HG02973 (cell line): ENCODE measurements at regions not wholly inside any gene's neighbourhood (a gene's known extent, or its start where the extent isn't known, plus 50 kb on each side); places are given as distances from the start of the nearest gene placed in this dataset.

Experiments
- ATAC-seq: cut with Tn5 transposase; IDR thresholded peaks from one replicate; pipeline ENCODE4 v1.9.1; 2021; ENCODE audit warnings: moderate library complexity; ENCODE audit not compliant: unreplicated experiment

DNA sequence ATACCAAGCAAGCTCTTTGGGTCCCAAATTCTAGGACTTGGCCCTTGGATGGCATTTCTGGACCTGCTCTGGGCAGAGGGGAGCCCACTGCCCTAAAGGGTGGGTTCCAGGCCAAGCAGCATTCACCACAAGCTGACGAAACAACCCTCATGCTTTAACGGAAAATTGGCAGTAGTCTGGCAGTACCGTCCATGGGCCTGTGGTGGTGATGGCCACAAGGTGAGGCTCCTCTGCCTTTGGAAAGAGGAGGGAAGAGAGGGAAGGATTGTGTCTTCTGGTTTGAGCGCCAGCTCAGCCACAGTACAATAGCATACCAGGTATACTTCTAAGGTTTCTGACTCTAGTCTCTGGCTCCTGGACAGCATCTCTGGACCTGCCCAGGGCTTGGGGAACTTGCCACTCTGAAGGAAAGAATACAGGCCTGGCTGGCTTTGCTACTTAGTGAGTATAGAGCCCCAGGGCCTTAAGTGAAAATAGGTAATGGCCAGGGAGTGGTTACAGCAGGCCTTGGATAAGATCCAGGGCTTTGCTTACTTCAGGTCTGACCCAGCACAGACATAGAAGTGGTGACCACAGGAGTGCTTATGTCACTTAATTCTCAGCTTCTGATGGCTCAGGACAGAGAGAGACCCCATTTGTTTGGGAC lies 595.5 kb downstream of the LMO7 start:
- ATAC-seq, result no peak

DNA sequence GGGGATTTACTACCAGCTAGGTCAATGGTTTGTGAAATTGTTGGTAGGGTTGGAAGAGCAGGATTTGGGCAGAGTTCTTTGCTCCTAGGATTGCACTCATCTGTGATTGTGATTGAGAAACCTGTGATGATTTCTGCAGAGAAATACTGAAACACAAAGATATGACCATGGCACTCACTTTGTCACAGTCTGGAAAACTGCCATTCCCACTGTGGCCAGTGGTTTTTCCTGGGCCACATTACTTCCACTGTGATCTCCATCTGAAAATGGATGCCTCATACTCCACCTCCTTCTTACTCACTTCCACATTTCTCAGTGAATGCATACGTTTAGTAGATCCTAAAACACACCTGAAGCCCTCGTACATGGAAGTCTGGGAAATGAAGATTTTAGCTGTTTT lies 593.2 kb downstream of the LMO7 start:
- ATAC-seq, result no peak

DNA sequence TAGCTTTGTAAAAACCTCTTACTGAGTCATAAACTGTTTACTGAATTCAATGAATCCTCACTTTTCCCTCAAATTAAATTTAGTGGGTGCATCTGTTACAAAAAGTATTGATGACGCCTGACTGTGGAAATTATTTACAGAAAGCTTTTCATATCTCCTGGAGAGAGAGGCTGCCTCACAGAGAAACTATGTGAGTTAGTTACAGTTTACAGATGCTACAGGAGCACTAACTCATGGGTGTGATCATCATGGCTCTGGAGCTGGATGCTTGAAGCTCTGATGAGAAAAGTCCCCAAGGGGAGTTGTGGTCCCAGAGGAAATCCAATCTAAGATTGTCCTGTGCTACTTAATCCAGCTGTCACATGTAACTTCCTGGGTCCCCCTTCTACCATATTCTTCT lies 590.8 kb downstream of the LMO7 start:
- no peak for ATAC-seq

DNA sequence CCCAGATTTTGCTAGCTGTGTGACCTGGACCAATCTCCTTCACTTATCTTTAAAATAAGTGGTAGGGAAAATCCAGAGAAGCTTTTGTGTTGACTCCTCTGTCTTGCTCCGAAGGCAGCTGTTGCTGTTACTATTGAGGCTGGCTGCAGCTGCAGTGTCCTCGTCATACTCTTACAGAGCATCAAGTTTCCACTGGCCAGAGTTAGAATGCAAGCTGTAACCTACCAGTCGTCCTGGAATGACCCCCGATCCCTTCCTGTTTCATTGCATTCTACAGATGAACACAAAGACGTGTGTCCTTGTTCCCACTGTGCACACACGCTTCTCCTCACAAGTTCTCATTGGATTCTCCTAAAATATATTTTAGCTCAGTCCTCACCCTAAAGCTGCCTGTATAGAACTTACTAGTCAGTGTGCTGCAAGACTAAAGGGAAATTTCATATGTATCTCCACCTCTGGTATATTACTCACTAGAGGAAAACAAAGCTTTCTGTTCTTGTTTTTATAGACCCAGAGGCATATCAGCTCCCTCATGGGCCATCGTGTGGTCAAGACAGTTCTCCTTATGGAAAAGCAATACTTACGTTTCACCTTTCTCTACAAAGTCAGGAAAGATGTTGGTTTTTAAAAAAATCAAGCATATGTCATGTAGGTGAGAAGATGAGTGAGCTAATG lies 589.8 kb downstream of the LMO7 start:
- no peak for ATAC-seq

DNA sequence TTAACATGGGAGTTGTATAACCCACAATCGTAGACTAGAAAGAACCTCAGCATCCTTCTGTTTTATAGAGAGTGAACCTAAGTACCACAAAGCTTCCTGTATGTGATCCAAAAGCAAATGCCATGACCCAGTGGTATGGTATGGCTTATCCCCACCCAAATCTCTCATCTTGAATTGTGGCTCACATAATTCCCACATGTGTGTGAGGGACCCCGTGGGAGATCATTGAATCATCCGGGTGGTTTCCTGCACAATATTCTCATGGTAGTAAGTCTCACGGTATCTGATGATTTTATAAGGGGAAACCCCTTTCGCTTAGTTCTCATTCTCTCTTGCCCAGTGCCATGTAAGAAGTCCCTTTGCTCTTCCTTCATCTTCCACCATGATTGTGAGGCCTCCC lies 587.9 kb downstream of the LMO7 start:
- ATAC-seq, result no peak

DNA sequence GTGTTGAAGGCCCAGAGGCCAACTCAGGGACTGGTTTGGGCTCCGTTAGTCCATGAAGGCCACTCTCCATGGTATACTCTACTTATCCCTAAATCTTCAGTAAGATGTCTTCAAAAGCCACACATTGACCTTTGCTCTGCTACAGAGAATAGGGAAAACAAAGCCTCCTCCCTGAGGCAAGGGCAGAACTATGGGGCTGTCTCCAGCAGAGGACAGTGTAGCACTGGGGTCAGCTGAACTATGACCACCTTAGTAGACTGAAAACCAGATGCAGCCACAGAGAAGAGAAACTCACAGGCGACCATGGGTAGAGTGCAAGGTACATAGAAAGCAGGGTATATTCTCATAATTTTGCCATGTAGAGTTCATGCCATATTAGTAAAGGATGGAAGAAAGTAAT lies 587.4 kb downstream of the LMO7 start:
- no peak for ATAC-seq

DNA sequence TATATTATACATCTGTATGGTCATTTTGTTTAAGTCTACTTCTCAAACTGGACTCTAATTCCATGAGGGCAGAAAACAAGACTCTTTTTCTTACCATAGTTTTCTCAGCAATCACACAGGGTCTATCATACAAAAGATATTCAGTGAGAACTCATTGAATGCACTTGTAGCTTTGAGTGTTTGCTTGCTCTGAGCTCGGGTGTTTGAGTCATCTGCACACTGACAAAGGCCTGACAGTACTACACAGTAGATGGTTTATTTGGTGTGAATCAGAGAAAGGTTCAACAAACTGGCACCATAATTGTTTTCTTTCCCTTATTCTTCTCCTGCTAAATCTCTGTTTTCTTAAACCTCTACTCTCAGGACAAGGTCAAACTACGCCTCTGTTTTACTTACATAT lies 586.4 kb downstream of the LMO7 start:
- no peak for ATAC-seq

DNA sequence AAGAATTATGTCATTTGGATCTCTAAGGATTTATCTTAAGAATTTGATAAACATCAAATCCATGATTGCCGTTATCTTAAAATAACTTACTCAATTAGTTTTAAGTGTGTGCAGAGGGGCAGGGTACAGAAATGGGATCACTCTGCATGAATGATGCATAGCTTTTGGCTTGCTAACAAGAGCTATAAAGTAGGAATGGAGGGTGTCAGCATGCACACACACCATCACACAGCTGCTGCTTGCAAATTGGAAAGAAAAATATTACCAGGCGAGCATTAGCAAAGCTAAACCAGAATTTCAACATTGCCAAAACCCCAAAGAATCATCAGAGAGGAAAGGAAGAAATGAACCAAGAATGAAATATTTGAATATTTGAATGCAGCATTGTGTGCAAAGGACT lies 580.6 kb downstream of the LMO7 start:
- ATAC-seq, result no peak

DNA sequence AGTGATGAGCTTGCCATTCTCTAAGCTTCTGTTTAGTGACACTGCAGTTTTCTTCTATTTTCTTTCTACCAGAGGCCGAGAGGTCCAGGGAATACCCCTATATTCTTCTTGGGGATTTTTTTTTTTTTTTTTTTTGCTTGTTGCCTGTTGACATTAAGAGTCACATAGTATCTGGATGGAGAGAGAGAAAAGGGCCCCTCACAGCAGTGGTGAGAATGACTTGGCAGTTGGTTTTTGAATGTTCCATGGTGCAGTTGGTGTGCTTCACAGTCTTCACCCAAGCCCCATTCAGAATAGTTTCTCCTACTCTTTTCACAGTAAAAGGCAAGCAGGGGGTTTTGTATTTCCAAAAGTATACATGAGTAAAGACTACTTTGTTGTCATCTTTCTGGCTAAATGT lies 577.9 kb downstream of the LMO7 start:
- no peak for ATAC-seq

DNA sequence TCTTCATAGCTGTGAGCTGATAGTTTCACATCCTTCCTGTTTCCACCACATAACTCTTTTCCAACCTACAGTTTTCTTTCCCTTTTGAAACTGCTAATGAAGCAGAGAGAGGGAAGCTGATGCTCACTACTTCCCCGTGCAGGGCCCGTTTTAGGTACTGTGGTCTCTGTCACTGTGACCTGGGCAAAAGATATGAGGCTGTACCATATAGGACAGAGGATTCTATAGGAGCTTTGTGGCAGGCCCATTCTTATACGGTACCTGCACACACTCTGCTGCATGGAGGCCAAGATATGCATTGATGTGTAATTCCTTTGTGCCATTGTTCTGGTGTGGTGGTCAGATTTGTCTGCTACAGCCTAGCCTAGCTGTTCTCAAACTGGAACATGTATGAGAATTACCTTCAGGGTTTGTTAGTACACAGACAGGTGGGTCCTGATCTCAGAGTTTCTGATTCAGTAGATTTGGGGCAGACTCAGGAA lies 577.3 kb downstream of the LMO7 start:
- no peak for ATAC-seq

DNA sequence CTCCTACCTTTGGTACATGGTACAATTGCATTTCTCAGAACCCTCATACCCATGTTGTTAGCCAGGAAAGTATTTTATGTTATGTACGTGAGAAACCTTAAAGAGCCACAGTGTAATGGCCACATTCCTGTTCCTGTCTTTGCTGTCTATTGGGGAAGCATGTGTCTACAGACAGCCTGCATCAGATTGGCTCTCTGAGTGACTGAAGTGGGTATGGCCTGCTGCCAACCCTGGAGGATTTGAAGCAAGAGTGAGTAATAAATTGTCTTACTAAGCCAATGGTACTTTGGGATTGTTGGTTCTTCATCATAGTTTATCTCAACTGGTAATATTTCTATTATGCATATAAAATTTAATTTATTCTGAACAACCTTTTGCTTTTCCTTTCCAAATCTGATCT lies 574.1 kb downstream of the LMO7 start:
- no peak for ATAC-seq

DNA sequence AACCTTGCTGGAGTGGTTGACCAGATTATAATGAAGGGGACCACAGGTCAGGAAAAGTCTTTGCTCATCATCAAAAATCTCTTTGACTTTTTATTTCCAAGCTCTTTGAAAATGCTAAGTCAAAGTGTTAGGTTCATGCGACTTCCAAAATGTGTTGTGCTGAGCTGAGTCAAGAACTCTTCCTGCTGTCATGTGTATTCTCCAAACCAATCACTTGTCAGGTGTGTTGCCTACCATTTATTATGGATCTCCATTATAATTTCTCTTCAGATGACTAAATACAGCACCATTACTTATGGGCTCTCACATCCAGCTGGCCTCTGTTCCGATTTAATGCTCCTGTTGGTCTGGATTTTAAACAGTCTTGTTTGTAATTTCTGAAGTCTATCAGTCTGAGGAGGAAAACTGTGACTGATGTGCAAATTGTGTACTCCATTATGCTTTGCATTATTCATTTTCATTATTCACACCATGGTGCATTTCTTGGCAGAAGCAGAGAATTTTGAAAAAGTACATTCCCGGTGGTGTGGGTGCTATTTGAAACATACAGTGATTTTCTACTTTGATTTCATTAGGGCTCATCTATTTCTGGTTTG lies 562.5 kb downstream of the LMO7 start:
- no peak for ATAC-seq

DNA sequence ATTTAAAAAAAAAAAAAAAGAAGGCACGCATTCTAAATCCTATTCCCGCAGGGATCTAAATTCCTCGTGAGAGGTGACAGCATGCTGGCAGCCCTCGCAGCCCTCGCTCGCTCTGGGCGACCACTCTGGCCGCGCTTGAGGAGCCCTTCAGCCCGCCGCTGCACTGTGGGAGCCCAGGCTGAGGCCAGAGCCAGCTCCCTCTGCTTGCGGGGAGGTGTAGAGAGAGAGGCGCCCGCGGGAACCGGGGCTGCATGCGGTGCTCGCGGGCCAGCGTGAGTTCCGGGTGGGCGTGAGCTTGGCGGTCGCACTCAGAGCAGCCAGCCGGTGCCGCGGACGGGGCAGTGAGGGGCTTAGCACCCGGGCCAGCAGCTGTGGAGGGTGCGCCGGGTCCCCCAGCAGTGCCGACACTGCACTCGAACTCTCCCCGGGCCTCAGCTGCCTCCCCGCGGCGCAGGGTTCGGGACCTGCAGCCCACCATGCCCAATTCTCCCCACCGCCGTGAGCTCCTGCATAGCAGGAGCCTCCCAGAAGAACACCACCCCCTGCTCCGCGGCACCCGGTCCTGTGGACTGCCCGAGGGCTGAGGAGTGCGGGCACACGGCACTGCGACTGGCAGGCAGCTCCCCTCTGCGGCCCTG lies 553.9 kb downstream of the LMO7 start:
- no peak for ATAC-seq

DNA sequence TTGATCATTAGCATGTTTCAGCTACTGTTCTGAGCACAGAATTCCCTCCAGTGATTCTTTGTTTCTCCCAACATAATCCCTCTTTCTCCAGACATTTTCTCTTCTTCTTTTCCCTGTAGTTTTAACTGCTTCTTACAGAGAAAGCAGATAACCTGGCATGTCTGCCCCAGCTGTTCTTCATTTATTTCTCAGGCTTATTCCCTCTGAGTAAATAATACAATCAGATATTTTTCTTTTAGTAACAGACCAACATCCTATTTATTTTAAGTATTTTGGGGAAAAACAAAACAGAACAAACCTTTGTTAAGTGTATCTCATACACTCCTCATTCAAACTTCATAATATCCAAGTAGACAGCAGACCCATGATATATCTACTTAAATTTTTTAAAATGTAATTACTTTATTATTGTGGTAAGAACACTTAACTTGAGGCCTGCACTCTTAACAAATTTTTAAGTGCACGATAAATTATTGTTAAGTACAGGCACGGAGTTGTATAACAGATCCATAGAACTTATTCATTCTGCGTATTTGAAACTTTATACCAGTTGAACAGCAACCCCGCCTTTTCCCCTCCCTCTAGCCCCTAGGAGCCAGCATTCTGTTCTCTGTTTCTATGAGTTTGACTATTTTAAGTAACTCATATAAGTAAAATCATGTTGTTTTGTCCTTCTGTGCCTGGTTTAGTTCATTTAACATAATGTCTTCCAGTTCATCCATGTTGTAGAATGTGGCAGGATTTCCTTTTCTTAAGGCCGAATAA lies 540.0 kb downstream of the LMO7 start:
- no peak for ATAC-seq

DNA sequence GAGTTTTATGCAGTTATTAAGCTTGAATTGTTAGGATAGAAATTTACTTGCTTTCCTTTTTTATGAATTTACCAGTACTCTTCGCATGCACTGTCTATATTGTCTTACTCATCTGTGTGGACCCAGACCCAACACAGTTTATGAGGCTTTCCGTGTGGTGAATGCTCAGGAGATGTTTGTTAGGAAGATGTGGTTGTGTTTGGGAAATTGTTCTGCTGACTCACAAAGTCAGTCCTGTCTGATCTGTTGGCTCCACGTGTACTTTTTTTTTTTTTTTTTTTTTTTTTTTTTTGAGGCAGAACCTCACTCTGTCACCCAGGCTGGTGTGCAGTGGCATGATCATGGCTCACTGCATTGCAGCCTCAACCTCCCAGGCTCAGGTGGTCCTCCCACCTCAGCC lies 532.5 kb downstream of the LMO7 start:
- no peak for ATAC-seq

DNA sequence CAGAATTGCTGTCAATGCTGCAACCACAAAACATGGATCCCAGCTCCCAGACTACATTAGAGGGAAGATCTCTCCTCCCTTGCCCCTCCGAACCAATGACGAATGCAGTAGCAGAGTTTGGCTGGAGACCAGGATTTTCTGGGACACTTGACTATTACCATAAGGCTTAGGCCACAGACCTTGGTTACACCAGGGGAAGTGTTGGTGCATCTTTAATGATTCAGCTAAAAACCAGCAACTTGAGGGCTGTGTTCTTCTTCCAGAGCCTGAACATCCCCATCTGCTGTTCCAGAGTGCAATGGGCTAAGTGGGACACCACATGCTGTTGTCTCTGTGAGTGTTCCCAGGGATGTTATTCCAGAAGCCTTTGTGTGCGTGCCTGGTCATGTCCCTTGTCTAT lies 528.2 kb downstream of the LMO7 start:
- ATAC-seq, result no peak

DNA sequence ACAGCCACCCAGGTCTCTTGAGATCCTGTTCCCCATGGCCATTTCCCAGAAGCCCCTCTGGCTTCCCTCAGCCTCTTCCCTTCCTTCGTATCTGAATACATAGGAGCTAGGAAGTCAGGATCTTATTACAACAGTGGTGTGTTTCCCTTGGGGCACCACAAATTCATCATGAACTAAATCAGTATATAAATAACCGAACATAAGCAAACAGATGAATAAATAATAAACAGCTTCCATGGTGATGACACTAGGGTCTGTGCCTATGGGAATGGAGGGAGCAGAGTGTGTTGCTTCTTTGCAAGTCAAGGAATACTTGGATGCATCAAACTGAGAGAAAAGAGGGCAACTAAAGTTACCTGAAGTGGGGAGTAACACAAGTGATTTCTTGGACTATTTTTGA lies 527.6 kb downstream of the LMO7 start:
- no peak for ATAC-seq

DNA sequence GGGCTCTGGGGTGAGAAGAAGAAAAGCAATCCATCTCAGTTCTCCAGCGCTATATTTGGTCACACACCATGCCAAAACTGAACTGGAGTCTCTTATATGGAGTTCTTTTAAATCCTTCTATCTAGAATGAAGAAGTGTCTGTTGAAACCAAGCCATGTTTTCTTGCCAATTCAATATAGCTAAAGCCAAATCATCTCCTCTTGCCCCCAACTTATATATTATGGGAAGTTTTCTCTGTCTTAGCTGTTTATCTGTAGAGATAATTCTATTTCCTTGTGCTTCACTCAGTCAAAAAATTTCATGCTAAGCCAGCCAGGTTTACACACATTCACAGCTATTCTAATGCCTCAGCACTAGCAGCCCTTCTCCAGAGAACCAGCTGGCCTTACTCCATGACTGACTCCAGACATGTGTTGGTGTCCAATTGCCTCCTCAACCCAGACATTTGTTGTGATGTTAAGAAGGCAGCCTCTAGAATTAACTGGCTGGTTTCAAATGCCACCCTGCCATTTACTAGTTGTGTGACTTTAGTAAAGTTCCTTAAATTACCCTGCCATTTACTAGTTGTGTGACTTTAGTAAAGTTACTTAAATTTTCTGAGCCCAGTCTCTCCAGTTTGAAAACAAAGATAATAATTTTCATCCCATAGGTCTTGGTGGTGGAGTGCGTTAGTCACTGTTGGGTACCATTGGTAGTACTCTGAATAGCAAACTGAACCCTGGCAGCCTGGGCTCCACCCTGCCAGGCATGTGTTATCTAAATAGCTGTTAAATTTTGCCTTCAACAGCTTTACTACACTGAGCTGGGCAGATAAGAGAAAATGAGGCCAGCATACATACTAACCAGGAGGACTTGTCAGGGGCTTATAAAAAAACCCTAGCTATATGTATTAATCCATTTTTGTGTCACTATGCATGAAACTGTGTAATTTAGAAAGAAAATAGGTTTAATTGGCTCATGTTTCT lies 525.1 kb downstream of the LMO7 start:
- no peak for ATAC-seq

DNA sequence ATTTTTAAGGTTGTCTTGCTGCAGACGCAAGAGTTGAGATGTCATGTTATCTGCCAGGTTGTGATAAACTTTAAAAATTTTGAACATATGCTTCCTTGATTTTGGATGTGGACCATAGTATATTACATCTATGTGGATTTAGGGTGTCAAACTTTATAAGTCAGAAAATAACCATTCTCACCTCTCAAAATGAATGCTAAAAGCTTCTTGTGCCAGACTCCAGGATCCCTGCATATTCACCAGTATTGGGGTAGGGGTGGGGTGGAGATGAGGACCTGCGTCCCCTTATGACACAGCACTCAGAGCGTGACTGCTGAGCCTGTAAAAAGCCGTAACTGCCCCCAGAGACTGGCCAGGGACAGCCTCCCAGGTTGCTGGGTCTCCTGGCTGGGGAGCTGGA lies 524.4 kb downstream of the LMO7 start:
- no peak for ATAC-seq

DNA sequence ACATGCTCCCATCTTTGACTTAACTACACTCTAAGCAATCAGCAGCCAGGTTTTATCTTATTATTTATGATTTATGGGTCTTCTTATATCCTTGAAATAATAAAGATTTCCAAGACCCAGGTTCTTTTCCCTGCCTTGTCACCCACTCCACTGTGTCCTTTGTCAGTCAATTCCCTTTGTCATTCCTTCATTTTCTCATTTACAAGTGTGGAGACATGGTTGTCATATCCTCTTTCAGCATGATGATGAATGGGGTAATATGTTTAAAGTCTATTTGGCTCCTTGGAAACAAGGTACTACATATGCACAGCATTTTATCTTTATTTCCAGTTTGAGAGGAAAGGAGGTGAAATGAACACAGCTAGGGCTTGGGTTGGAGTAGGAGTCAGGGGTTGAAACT lies 521.8 kb downstream of the LMO7 start:
- no peak for ATAC-seq
